Trophoblast cell (in vitro differentiated cells and primary cell): ENCODE measurements at regions not wholly inside any gene's neighbourhood (a gene's known extent, or its start where the extent isn't known, plus 50 kb on each side); places are given as distances from the start of the nearest gene placed in this dataset.
"Not testable (repeated sequence)": the region's sequence is repeated elsewhere in the genome, so short reads cannot be mapped to it uniquely, and the experiment has no call there.

Experiments used
- DNase-seq, 2 donors: peaks; one replicate each; pipeline ENCODE4 v3.0.0-alpha.2; 2016
- H2AFZ ChIP-seq: 2 replicates; pipeline ENCODE4 v1.6.1; 2013; ENCODE audit warnings: low read length, moderate library complexity, mild to moderate bottlenecking; ENCODE audit not compliant: insufficient read depth, poor library complexity
- H2AK5ac ChIP-seq: 2 replicates; pipeline ENCODE4 v1.6.1; 2013; ENCODE audit warnings: mild to moderate bottlenecking, low read length
- H2BK120ac ChIP-seq: 2 replicates; pipeline ENCODE4 v1.6.1; 2013; ENCODE audit warnings: low read length, mild to moderate bottlenecking, moderate library complexity; ENCODE audit not compliant: insufficient read depth, poor library complexity
- H2BK12ac ChIP-seq: 2 replicates; pipeline ENCODE4 v1.6.1; 2013; ENCODE audit warnings: mild to moderate bottlenecking, low read length, moderate library complexity
- H2BK5ac ChIP-seq: 2 replicates; pipeline ENCODE4 v1.6.1; 2013; ENCODE audit warnings: low read length, low read depth, moderate library complexity, mild to moderate bottlenecking; ENCODE audit not compliant: poor library complexity
- H3K14ac ChIP-seq: 2 replicates; pipeline ENCODE4 v1.6.1; 2013; ENCODE audit warnings: mild to moderate bottlenecking, low read length
- H3K18ac ChIP-seq: 2 replicates; pipeline ENCODE4 v1.6.1; 2013; ENCODE audit warnings: mild to moderate bottlenecking, low read length
- H3K23ac ChIP-seq: 2 replicates; pipeline ENCODE4 v1.6.1; 2013; ENCODE audit warnings: low read length
- H3K27ac ChIP-seq: 2 replicates; pipeline ENCODE4 v1.5.1; 2013; ENCODE audit warnings: low read depth, mild to moderate bottlenecking, inconsistent platforms, low read length, moderate library complexity
- H3K27me3 ChIP-seq: 2 replicates; pipeline ENCODE4 v1.6.1; 2013; ENCODE audit warnings: inconsistent platforms, mild to moderate bottlenecking, low read length, moderate library complexity; ENCODE audit not compliant: insufficient read depth
- H3K36me3 ChIP-seq, 2 experiments: 1 replicate in 1 of 2; 2 replicates in 1 of 2; pipeline ENCODE4 v1.6.1; 2013; ENCODE audit warnings: low read length in 2 of 2, mild to moderate bottlenecking in 2 of 2, moderate library complexity in 1 of 2; ENCODE audit not compliant: insufficient read depth in 2 of 2, control insufficient read depth in 1 of 2
- H3K4ac ChIP-seq: 2 replicates; pipeline ENCODE4 v1.6.1; 2013; ENCODE audit warnings: low read depth, mild to moderate bottlenecking, low read length, moderate library complexity
- H3K4me1 ChIP-seq, 2 experiments: 1 replicate in 1 of 2; 2 replicates in 1 of 2; pipeline ENCODE4 v1.6.1; 2013; ENCODE audit warnings: low read length in 2 of 2, mild to moderate bottlenecking in 2 of 2, moderate library complexity in 1 of 2; ENCODE audit not compliant: insufficient read depth in 2 of 2, control insufficient read depth in 1 of 2
- H3K4me2 ChIP-seq: 2 replicates; pipeline ENCODE4 v1.6.1; 2013; ENCODE audit warnings: inconsistent platforms, mild to moderate bottlenecking, low read length, moderate library complexity
- H3K4me3 ChIP-seq: 2 replicates; pipeline ENCODE4 v1.5.1; 2013; ENCODE audit warnings: mild to moderate bottlenecking, low read depth, low read length, inconsistent platforms
- H3K79me1 ChIP-seq: one replicate; pipeline ENCODE4 v1.6.1; 2013; ENCODE audit warnings: low read length
- H3K79me2 ChIP-seq: 2 replicates; pipeline ENCODE4 v1.6.1; 2013; ENCODE audit warnings: low read length, mild to moderate bottlenecking; ENCODE audit not compliant: control insufficient read depth, insufficient read depth, poor library complexity
- H3K9ac ChIP-seq: 2 replicates; pipeline ENCODE4 v1.6.1; 2013; ENCODE audit warnings: mild to moderate bottlenecking, low read length
- H3K9me3 ChIP-seq: 2 replicates; pipeline ENCODE4 v1.6.1; 2013; ENCODE audit warnings: low read depth, mild to moderate bottlenecking, control low read depth, inconsistent platforms, low read length; ENCODE audit not compliant: insufficient read depth
- H4K12ac ChIP-seq: 2 replicates; pipeline ENCODE4 v1.6.1; 2013; ENCODE audit warnings: low read depth, mild to moderate bottlenecking, low read length, moderate library complexity
- H4K8ac ChIP-seq: 2 replicates; pipeline ENCODE4 v1.6.1; 2013; ENCODE audit warnings: low read depth, mild to moderate bottlenecking, low read length, moderate library complexity
- H4K91ac ChIP-seq: one replicate; pipeline ENCODE4 v1.6.1; 2013; ENCODE audit warnings: low read depth, mild to moderate bottlenecking, low read length, moderate library complexity
- WGBS: extraction: QIAGEN DNeasy Blood & Tissue Kit; methylation state at CpG from one replicate; pipeline ENCODE4 v1.1.7; 2013; ENCODE audit warnings: missing lambda C conversion rate; ENCODE audit not compliant: insufficient read length, insufficient coverage; ENCODE audit errors: extremely low coverage; 5-methylcytosine and 5-hydroxymethylcytosine counted together

DNA sequence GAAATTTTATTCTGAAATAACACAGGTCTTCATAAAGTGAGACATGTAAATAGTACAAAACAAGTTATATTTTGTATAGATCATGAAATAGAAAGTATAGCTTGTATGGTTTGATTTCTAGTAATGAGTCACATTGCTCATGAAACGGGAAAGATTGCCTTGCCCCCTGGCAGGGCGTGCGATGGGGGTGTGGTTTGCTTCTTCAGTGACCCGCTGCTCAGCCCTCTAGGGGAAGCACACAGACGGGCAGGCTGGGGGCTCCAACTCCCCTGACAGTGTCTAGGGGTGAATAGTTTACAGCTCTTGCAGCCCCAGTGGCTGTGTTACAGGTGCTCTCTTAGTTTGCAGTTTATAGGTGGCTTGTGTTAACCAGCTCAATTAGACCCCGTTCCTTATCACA, 170.5 kb upstream of the RGS17 start:
- no CpG with 5 or more reads among the region's 6 CpGs for WGBS
- no peak overlapping the region for H3K18ac ChIP-seq
- no peak overlapping the region for H2AK5ac ChIP-seq
- DNase-seq, result no peak
- no peaks in the 10 kb centered on the region for H3K36me3 ChIP-seq
- H3K27me3 ChIP-seq, result no peaks in the 10 kb centered on the region
- no peak overlapping the region for H3K9ac ChIP-seq
- no peak overlapping the region for H3K4ac ChIP-seq
- H2BK5ac ChIP-seq, result no peak overlapping the region
- no peak overlapping the region for H3K23ac ChIP-seq
- no peaks in the 10 kb centered on the region for H3K79me1 ChIP-seq
- H2BK12ac ChIP-seq, result no peak overlapping the region
- no peak overlapping the region for H2BK120ac ChIP-seq
- no peak overlapping the region for H3K14ac ChIP-seq
- no peaks in the 10 kb centered on the region for H3K79me2 ChIP-seq
- no peak overlapping the region for H4K8ac ChIP-seq
- no peak overlapping the region for H3K27ac ChIP-seq
- no peak overlapping the region for H2AFZ ChIP-seq
- no peak overlapping the region for H4K12ac ChIP-seq
- H3K4me2 ChIP-seq, result no peak overlapping the region
- no peaks in the 10 kb centered on the region for H3K9me3 ChIP-seq
- H4K91ac ChIP-seq, result no peak overlapping the region
- H3K4me1 ChIP-seq, result no peaks in the 10 kb centered on the region
- H3K4me3 ChIP-seq, result no peak overlapping the region

DNA sequence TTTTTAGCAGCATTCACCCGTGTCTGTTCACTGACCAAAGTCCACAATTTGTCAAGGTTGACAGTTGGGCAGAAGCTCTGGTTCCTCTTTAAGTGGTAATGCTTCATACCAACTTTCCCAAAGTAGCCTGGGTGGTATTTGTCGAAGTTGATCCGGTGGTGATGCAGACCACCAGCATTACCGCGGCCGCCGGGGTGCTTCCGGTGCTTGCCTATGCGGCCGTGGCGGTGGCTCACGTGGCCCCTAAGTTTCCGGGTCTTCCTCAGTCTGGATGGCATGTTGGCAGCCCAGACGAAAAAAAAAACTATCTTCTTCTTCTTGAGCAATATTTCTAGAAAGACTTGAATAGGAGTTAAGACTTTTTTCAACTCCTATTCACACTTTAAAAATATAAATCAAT, 151.4 kb upstream of the RGS17 start:
- not testable (repeated sequence) for H3K4ac ChIP-seq, H2AFZ ChIP-seq, H4K12ac ChIP-seq, H3K9me3 ChIP-seq, H3K4me3 ChIP-seq, H2BK120ac ChIP-seq, H3K27ac ChIP-seq, H3K4me1 ChIP-seq, H3K4me2 ChIP-seq, H2BK12ac ChIP-seq, H3K36me3 ChIP-seq, H3K23ac ChIP-seq, H3K79me1 ChIP-seq, H3K9ac ChIP-seq, H3K27me3 ChIP-seq, H3K14ac ChIP-seq, H3K18ac ChIP-seq, H3K79me2 ChIP-seq, DNase-seq, H4K91ac ChIP-seq, H4K8ac ChIP-seq, H2BK5ac ChIP-seq, H2AK5ac ChIP-seq
- no CpG with 5 or more reads among the region's 14 CpGs for WGBS

DNA sequence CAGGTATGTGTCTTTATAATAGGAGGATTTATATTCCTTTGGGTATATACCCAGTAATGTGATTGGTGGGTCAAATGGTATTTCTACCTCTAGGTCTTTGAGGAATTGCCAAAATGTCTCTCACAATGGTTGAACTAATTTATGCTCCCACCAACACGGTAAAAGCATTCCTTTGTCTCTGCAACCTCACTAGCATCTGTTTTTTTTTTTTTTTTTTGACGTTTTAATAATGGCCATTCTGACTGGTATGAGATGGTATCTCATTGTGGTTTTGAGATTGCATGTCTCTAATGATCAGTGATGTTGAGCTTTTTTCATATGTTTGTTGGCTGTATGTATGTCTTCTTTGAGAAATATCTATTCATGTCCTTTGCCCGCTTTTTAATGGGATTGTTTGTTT, 144.9 kb upstream of the RGS17 start:
- no peak overlapping the region for H4K91ac ChIP-seq
- DNase-seq, result no peak
- no peak overlapping the region for H3K18ac ChIP-seq
- H3K36me3 ChIP-seq, result no peaks in the 10 kb centered on the region
- no peak overlapping the region for H3K14ac ChIP-seq
- no peaks in the 10 kb centered on the region for H3K27me3 ChIP-seq
- no peaks in the 10 kb centered on the region for H3K79me2 ChIP-seq
- H3K4ac ChIP-seq, result no peak overlapping the region
- H3K9ac ChIP-seq, result no peak overlapping the region
- H3K4me2 ChIP-seq, result no peak overlapping the region
- no peak overlapping the region for H2BK5ac ChIP-seq
- no peak overlapping the region for H4K8ac ChIP-seq
- H3K4me3 ChIP-seq, result no peak overlapping the region
- H2BK120ac ChIP-seq, result no peak overlapping the region
- no peaks in the 10 kb centered on the region for H3K9me3 ChIP-seq
- H3K4me1 ChIP-seq, result no peaks in the 10 kb centered on the region
- no peak overlapping the region for H4K12ac ChIP-seq
- no peak overlapping the region for H2BK12ac ChIP-seq
- no peaks in the 10 kb centered on the region for H3K79me1 ChIP-seq
- no peak overlapping the region for H3K27ac ChIP-seq
- H2AK5ac ChIP-seq, result no peak overlapping the region
- no peak overlapping the region for H2AFZ ChIP-seq
- WGBS, result no CpG with 5 or more reads among the region's 3 CpGs
- no peak overlapping the region for H3K23ac ChIP-seq

DNA sequence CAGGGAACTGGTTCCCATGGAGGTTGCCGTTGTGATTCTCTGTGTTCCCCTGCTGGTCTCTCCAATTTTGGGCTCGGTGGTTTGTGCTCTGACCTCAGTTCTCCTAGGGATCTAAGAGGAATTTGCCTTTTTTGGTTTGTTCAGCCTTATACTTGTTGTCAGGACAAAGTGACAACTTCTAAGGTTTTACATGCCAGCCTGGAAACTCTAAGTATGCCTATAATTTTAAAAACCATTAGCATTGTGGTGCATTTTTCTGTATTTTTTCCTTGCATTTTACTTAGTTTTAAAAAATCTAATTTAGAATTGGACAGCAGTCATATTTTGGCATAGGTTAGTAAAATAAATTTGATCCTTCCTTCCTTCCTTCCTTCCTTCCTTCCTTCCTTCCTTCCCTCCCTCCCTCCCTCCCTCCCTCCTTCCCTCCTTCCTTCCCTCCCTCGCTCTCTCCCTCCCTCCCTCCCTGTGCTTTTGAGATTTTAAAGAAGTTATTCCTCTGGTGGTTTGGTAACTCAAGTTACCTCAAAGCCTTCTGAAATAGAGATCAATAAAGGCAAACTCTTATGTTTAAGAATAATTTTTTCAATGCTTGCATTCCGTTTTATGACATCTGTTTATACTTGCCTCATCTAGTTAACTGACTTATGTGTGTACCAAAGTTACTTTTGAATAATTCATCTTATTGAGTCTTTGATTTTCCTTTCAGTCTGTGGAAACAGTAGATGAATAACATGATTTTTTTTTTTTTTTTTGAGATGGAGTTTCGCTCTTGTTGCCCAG, 141.3 kb upstream of the RGS17 start:
- H3K9ac ChIP-seq, result no peak overlapping the region
- no peaks in the 10 kb centered on the region for H3K79me1 ChIP-seq
- H4K8ac ChIP-seq, result no peak overlapping the region
- no peak overlapping the region for H2BK120ac ChIP-seq
- no peaks in the 10 kb centered on the region for H3K27me3 ChIP-seq
- no peak overlapping the region for H2BK12ac ChIP-seq
- H4K91ac ChIP-seq, result no peak overlapping the region
- no peak overlapping the region for H3K4me2 ChIP-seq
- H3K4me1 ChIP-seq, result no peaks in the 10 kb centered on the region
- no peaks in the 10 kb centered on the region for H3K79me2 ChIP-seq
- H3K18ac ChIP-seq, result no peak overlapping the region
- no peak overlapping the region for H3K4ac ChIP-seq
- no peak overlapping the region for H2AFZ ChIP-seq
- WGBS, result no CpG with 5 or more reads among the region's 5 CpGs
- no peaks in the 10 kb centered on the region for H3K9me3 ChIP-seq
- H2BK5ac ChIP-seq, result no peak overlapping the region
- no peak overlapping the region for H4K12ac ChIP-seq
- no peak for DNase-seq
- no peak overlapping the region for H3K4me3 ChIP-seq
- no peak overlapping the region for H3K23ac ChIP-seq
- no peak overlapping the region for H3K14ac ChIP-seq
- H3K36me3 ChIP-seq, result no peaks in the 10 kb centered on the region
- no peak overlapping the region for H3K27ac ChIP-seq
- H2AK5ac ChIP-seq, result no peak overlapping the region
